HepG2 (cell line): ENCODE measurements at regions not wholly inside any gene's neighbourhood (a gene's known extent, or its start where the extent isn't known, plus 50 kb on each side); places are given as distances from the start of the nearest gene placed in this dataset.

Experiments
- ATAC-seq: fragments of 200-7000 bp; cut with Tn5 transposase; 3 replicates; pipeline ENCODE4 v1.9.1; 2020; ENCODE audit warnings: mild to moderate bottlenecking, moderate library complexity
- BruUV-seq: library from RNA; stranded (reverse); fragments of 400-500 nt; replicated peaks from 2 replicates; lab custom pipeline; 2021; lab: Mats Ljungman, UMichigan
- CTCF ChIA-PET: fragments of 300-600 bp; formaldehyde crosslinking; extraction: SDS; loops from one replicate; lab custom pipeline; 2021; ENCODE audit warnings: low total read pairs, inconsistent platforms, low intra/inter-chr PET ratio; lab: Yijun Ruan, JAX
- POLR2A ChIA-PET: fragments of 350-600 bp; sonication (Branson Sonifier 250); formaldehyde crosslinking; loops from one replicate; lab custom pipeline; 2020; ENCODE audit warnings: antibody characterized with exemption, inconsistent platforms; lab: Yijun Ruan, JAX
- DNase-seq: peaks from one replicate; pipeline ENCODE4 v3.0.0-alpha.2; 2015; ENCODE audit warnings: low spot score
- FAIRE-seq: peaks from 3 replicates; lab custom pipeline; 2011; peaks lifted over from hg19 to GRCh38; lab: Jason Lieb, UNC
- H2AFZ ChIP-seq: one replicate; pipeline ENCODE4 v1.6.1; 2011; ENCODE audit warnings: low read length, inconsistent platforms
- H3K27ac ChIP-seq: fragments of 300-600 bp; 3 replicates; pipeline ENCODE4 v1.8.0; 2011; ENCODE audit warnings: mixed run types, mild to moderate bottlenecking, mixed read lengths, low read length, inconsistent platforms; ENCODE audit not compliant: insufficient read depth; ENCODE audit errors: extremely low read length
- H3K27me3 ChIP-seq, 2 experiments: fragments of 200-600 bp in 1 of 2; 2 replicates in 1 of 2; 3 replicates in 1 of 2; pipeline versions ENCODE4 v1.6.0 to v1.8.0; 2011; ENCODE audit warnings: low read length in 2 of 2, mild to moderate bottlenecking in 2 of 2, moderate library complexity in 2 of 2, inconsistent platforms in 1 of 2; ENCODE audit not compliant: insufficient read depth in 2 of 2, control insufficient read depth in 1 of 2
- H3K36me3 ChIP-seq, 2 experiments: fragments of 200-600 bp in 1 of 2; replicated peaks in 1 of 2; 2 replicates in 1 of 2; 3 replicates in 1 of 2; pipeline versions ENCODE4 v1.5.1 to v1.8.0; 2011; ENCODE audit warnings: low read length in 2 of 2, inconsistent platforms in 1 of 2; ENCODE audit not compliant: insufficient read depth in 2 of 2, control insufficient read depth in 1 of 2
- H3K4me1 ChIP-seq: 2 replicates; pipeline ENCODE4 v1.5.1; 2012; ENCODE audit warnings: low read length, inconsistent platforms; ENCODE audit not compliant: insufficient read depth
- H3K4me2 ChIP-seq: 2 replicates; pipeline ENCODE4 v1.6.0; 2011; ENCODE audit warnings: low read depth, low read length, inconsistent platforms
- H3K4me3 ChIP-seq, 3 experiments: fragments of 200-600 bp in 1 of 3; sonication (generic), shearing (Covaris generic) in 1 of 3; replicated peaks in 1 of 3; 2 replicates each; pipeline ENCODE4 v1.5.1; 2011 to 2016; ENCODE audit warnings: low read length in 3 of 3, inconsistent platforms in 2 of 3, low read depth in 2 of 3, mild to moderate bottlenecking in 2 of 3, control low read depth in 1 of 3, mixed read lengths in 1 of 3; ENCODE audit not compliant: insufficient read depth in 1 of 3
- H3K79me2 ChIP-seq: one replicate; pipeline ENCODE4 v1.6.1; 2011; ENCODE audit warnings: low read length, inconsistent platforms; ENCODE audit not compliant: insufficient read depth
- H3K9ac ChIP-seq: 2 replicates; pipeline ENCODE4 v1.6.0; 2011; ENCODE audit warnings: mild to moderate bottlenecking, low read depth, low read length, inconsistent platforms; ENCODE audit not compliant: insufficient read depth
- H3K9me3 ChIP-seq: 2 replicates; pipeline ENCODE4 v1.5.1; 2012; ENCODE audit warnings: mild to moderate bottlenecking, low read length
- H4K20me1 ChIP-seq: 2 replicates; pipeline ENCODE4 v1.6.0; 2011; ENCODE audit warnings: inconsistent platforms, mild to moderate bottlenecking, low read length, moderate library complexity; ENCODE audit not compliant: insufficient read depth
- KDM5A ChIP-seq: fragments of 200-600 bp; sonication (generic); IDR thresholded peaks from 2 replicates; pipeline ENCODE4 v1.7.0; 2018; ENCODE audit warnings: antibody characterized with exemption, mild to moderate bottlenecking, low read length, borderline replicate concordance
- MAFK ChIP-seq, 2 experiments: IDR thresholded peaks in 1 of 2; conservative IDR thresholded peaks in 1 of 2; 2 replicates each; pipeline ENCODE4 v1.6.1; 2011; ENCODE audit warnings: improper control_type of control experiment in 2 of 2, low read length in 2 of 2
- MXD1 ChIP-seq: sonication (generic); formaldehyde crosslinking; IDR thresholded peaks from 2 replicates; pipeline ENCODE4 v1.4.0; 2020; ENCODE audit warnings: mild to moderate bottlenecking, missing genetic modification reagents
- MYC ChIP-seq: sonication (generic); formaldehyde crosslinking; IDR thresholded peaks from 2 replicates; pipeline ENCODE4 v1.9.0; 2021; ENCODE audit warnings: missing genetic modification reagents, borderline replicate concordance
- ZNF12 ChIP-seq: sonication (generic); formaldehyde crosslinking; IDR thresholded peaks from 2 replicates; pipeline ENCODE4 v1.5.0; 2020; ENCODE audit warnings: missing genetic modification reagents
- ZNF251 ChIP-seq: sonication (generic); formaldehyde crosslinking; IDR thresholded peaks from 2 replicates; pipeline ENCODE4 v1.9.0; 2021; ENCODE audit warnings: mild to moderate bottlenecking, missing genetic modification reagents
- ZNF318 ChIP-seq: sonication (generic); formaldehyde crosslinking; IDR thresholded peaks from 2 replicates; pipeline ENCODE4 v1.4.0; 2020; ENCODE audit warnings: mild to moderate bottlenecking, missing genetic modification reagents
- ZNF562 ChIP-seq: sonication (generic); formaldehyde crosslinking; IDR thresholded peaks from 2 replicates; pipeline ENCODE4 v1.8.0; 2022; ENCODE audit warnings: missing genetic modification reagents, borderline replicate concordance
- ZNF589 ChIP-seq: sonication (generic); formaldehyde crosslinking; conservative IDR thresholded peaks from 2 replicates; pipeline ENCODE4 v1.8.0; 2022; ENCODE audit warnings: mild to moderate bottlenecking, moderate library complexity, missing genetic modification reagents
- ZNF660 ChIP-seq: sonication (generic); formaldehyde crosslinking; IDR thresholded peaks from 2 replicates; pipeline ENCODE4 v1.5.1; 2020; ENCODE audit warnings: mild to moderate bottlenecking, low read depth, missing genetic modification reagents, borderline replicate concordance
- WGBS: methylation state at CpG from one replicate; pipeline ENCODE4 v1.1.6; 2017; ENCODE audit warnings: low lambda C conversion rate; 5-methylcytosine and 5-hydroxymethylcytosine counted together
- in situ Hi-C: cut with HindIII; loops from 2 replicates; pipeline ENCODE4 v1.10.0; 2017; ENCODE audit warnings: low pct_unique_long_range_greater_than_20kb; ENCODE audit not compliant: extremely low pct_ligation_motif_present
- intact Hi-C: fragments of 100-400 bp; cut with micrococcal nuclease; formaldehyde crosslinking; loops from one replicate; pipeline ENCODE4 v1.10.0; 2022; ENCODE audit not compliant: unreplicated experiment

DNA sequence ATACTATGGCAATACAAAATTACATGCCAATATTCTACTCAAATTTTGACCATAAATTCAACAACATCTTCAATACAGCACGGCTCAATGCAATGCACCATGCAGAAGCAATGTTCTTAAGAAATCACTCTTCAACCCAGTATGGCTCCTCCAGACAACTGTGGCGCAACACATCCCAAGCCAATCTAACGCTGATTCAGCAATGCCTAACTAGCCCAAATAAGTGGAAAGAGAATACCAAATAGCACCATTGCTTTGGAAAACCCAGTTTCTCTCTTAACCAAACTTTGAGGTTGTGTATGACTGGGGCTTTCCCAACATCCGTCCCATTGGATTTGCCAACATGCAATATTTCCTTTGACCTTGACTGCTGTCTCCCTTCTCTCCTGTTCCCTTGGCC lies 211.1 kb upstream of the TBX3 start:
- in situ Hi-C loops (no loop called here), intact Hi-C loops (no loop called here)
- H2AFZ ChIP-seq = no peak overlapping the region
- no peak overlapping the region for H3K4me2 ChIP-seq
- ATAC-seq (no peak), FAIRE-seq (no peak), DNase-seq (no peak)
- H4K20me1 ChIP-seq = no peaks in the 10 kb centered on the region
- H3K27me3 ChIP-seq = no peaks in the 10 kb centered on the region; a peak in 1 of 5 replicates
- H3K9ac ChIP-seq = no peak overlapping the region
- no peaks in the 10 kb centered on the region for H3K36me3 ChIP-seq
- no peak overlapping the region for H3K27ac ChIP-seq
- H3K9me3 ChIP-seq = no peaks in the 10 kb centered on the region
- TF ChIP-seq MAFK (conservative IDR thresholded peaks at IDR 0.05 in 1 of 2, IDR thresholded peaks at IDR 0.05 in 1 of 2; ENCODE audit: low read length in 2 of 2) (peak in 1 of 2 experiments; percentile 20; a peak in 1 of 4 replicates), ZNF251 (CRISPR knock-in tag) (no peak)
- 56% methylated on average over 4 of the region's 4 CpGs for WGBS
- ChIA-PET CTCF (no interaction called here), POLR2A (no interaction called here)
- H3K4me3 ChIP-seq = no peak overlapping the region
- no peaks in the 10 kb centered on the region for H3K4me1 ChIP-seq
- H3K79me2 ChIP-seq = no peaks in the 10 kb centered on the region
- no TSS peak for BruUV-seq

DNA sequence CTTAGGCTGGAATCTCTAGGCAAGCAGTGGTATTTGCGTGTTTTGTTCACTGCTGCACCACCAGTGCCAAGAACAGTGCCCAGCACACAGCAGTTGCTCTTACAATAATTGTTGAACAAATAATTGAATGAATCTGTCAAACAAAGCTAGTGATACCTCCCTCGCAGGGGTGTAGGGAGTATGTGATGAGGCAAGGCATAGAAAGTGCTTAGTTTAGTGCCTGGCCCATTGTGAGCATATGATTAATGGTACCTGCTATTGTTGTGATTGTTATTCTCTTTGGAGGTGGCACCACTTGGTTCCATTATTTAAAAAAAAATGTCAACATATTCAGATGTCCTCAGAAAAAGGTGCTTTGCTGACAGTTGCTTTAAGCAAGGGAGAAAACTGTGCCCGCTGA lies 210.1 kb upstream of the TBX3 start:
- no peak for ATAC-seq
- H4K20me1 ChIP-seq = no peaks in the 10 kb centered on the region
- no TSS peak for BruUV-seq
- no peaks in the 10 kb centered on the region for H3K36me3 ChIP-seq
- CTCF ChIA-PET = no interaction called here
- in situ Hi-C loops = no loop called here
- POLR2A ChIA-PET = interaction anchor here (0.7 kb wide), 1 partner anchor 44 kb away, joined by 3 read pairs; no protein-coding TSS in a partner anchor
- TF ChIP-seq ZNF12 (CRISPR knock-in tag) (no peak), ZNF589 (CRISPR knock-in tag) (no peak), ZNF318 (no peak), MXD1 (CRISPR knock-in tag) (no peak), ZNF562 (CRISPR knock-in tag) (no peak), KDM5A (no peak), MYC (CRISPR knock-in tag) (no peak), ZNF660 (CRISPR knock-in tag) (no peak)
- TF ChIP-seq, all 625 proteins: peak for 0
- 62% methylated on average over 3 of the region's 3 CpGs for WGBS
- Histone ChIP-seq H3K4me3 (no peak overlapping the region), H3K4me2 (no peak overlapping the region), H3K27ac (no peak overlapping the region), H3K9ac (no peak overlapping the region), H3K9me3 (no peaks in the 10 kb centered on the region), H3K4me1 (no peaks in the 10 kb centered on the region), H3K79me2 (no peaks in the 10 kb centered on the region), H3K27me3 (no peaks in the 10 kb centered on the region; a peak in 1 of 5 replicates), H2AFZ (no peak overlapping the region)
- DNase-seq (no peak), FAIRE-seq (no peak)
- intact Hi-C loops = no loop called here
